Amniotic epithelial cell (primary cell): ENCODE measurements at regions not wholly inside any gene's neighbourhood (a gene's known extent, or its start where the extent isn't known, plus 50 kb on each side); places are given as distances from the start of the nearest gene placed in this dataset.
"Not testable (repeated sequence)": the region's sequence is repeated elsewhere in the genome, so short reads cannot be mapped to it uniquely, and the experiment has no call there.

Experiments
- DNase-seq: peaks from one replicate; pipeline ENCODE4 v3.0.0-alpha.2; 2010; ENCODE audit warnings: low read depth

GRCh38 chr5:10921160-10921559, 160.1 kb upstream of the DAP start:
- no peak for DNase-seq

- DNase-seq = no peak
These were observed 159.4 kb upstream of the DAP start for GRCh38 chr5:10920400-10920799.

GRCh38 chr5:10914741-10915480, 153.9 kb upstream of the DAP start:
- peak; percentile 31 for DNase-seq

- peak; percentile 83 for DNase-seq
These were observed 152.8 kb upstream of the DAP start for GRCh38 chr5:10913841-10914240.

- no peak for DNase-seq
These were observed 152.3 kb upstream of the DAP start for GRCh38 chr5:10913181-10913810.

GRCh38 chr5:10912435-10912834, 151.4 kb upstream of the DAP start:
- no peak for DNase-seq

- no peak for DNase-seq
These were observed 149.2 kb upstream of the DAP start for GRCh38 chr5:10910261-10910660.

- DNase-seq = no peak
These were observed 143.9 kb upstream of the DAP start for GRCh38 chr5:10904862-10905432.

- no peak for DNase-seq
These were observed 142.9 kb upstream of the DAP start for GRCh38 chr5:10903786-10904560.

- DNase-seq = peak; percentile 36
These were observed 141.1 kb upstream of the DAP start for GRCh38 chr5:10902145-10902544.

GRCh38 chr5:10898514-10898913, 137.5 kb upstream of the DAP start:
- no peak for DNase-seq

- no peak for DNase-seq
These were observed 135.0 kb upstream of the DAP start for GRCh38 chr5:10896016-10896415.

- no peak for DNase-seq
These were observed 133.5 kb upstream of the DAP start for GRCh38 chr5:10894445-10895054.

- DNase-seq = no peak
These were observed 131.8 kb upstream of the DAP start for GRCh38 chr5:10892911-10893215.

GRCh38 chr5:10892147-10892910, 131.3 kb upstream of the DAP start:
- peak; percentile 37 for DNase-seq

GRCh38 chr5:10891193-10891592, 130.2 kb upstream of the DAP start:
- DNase-seq = no peak

- DNase-seq = no peak
These were observed 125.5 kb upstream of the DAP start for GRCh38 chr5:10886497-10886896.

GRCh38 chr5:10885026-10885425, 124.0 kb upstream of the DAP start:
- DNase-seq = peak; percentile 45

- DNase-seq = not testable (repeated sequence)
These were observed 122.9 kb upstream of the DAP start for GRCh38 chr5:10883945-10884344.

- DNase-seq = no peak
These were observed 119.9 kb upstream of the DAP start for GRCh38 chr5:10880934-10881333.

GRCh38 chr5:10876996-10877395, 116.0 kb upstream of the DAP start:
- DNase-seq = not testable (repeated sequence)
